ENCODE measurements at regions not wholly inside any gene's neighbourhood (a gene's known extent, or its start where the extent isn't known, plus 50 kb on each side); places are given as distances from the start of the nearest gene placed in this dataset.

- Mint-ChIP-seq H3K9me3 (no peaks in the 10 kb centered on the region), H3K27ac (no peak overlapping the region), H3K36me3 (ENCODE audit: low read depth) (no peaks in the 10 kb centered on the region), H3K27me3 (no peaks in the 10 kb centered on the region), H3K4me1 (peaks cover 4% of the 10 kb centered on the region), H3K4me3 (no peak overlapping the region)
- ATAC-seq, result peak; percentile 86
- DNase-seq, result no peak
Measured at GRCh38 chr2:64318476-64318748, 135.6 kb upstream of the LGALSL start.

- H3K27ac Mint-ChIP-seq, result no peak overlapping the region
- H3K4me3 Mint-ChIP-seq, result no peak overlapping the region
- peaks cover 13% of the 10 kb centered on the region for H3K4me1 Mint-ChIP-seq
- DNase-seq, result no peak
- no peaks in the 10 kb centered on the region for H3K9me3 Mint-ChIP-seq
- no peak for ATAC-seq
- H3K36me3 Mint-ChIP-seq (ENCODE audit: low read depth), result no peaks in the 10 kb centered on the region
- H3K27me3 Mint-ChIP-seq, result peaks cover 1% of the 10 kb centered on the region
Measured at GRCh38 chr2:64319896-64320295, 134.1 kb upstream of the LGALSL start.

- ATAC-seq (no peak), DNase-seq (no peak)
- peaks cover 1% of the 10 kb centered on the region for H3K27me3 Mint-ChIP-seq
- no peaks in the 10 kb centered on the region for H3K36me3 Mint-ChIP-seq (ENCODE audit: low read depth)
- H3K4me3 Mint-ChIP-seq, result no peak overlapping the region
- peaks cover 38% of the 10 kb centered on the region for H3K4me1 Mint-ChIP-seq
- no peak overlapping the region for H3K27ac Mint-ChIP-seq
- no peaks in the 10 kb centered on the region for H3K9me3 Mint-ChIP-seq
Measured at GRCh38 chr2:64322433-64322832, 131.5 kb upstream of the LGALSL start.

GRCh38 chr2:64323197-64323596 is 130.8 kb upstream of the LGALSL start:
- no peak overlapping the region for H3K27ac Mint-ChIP-seq
- peaks cover 1% of the 10 kb centered on the region for H3K27me3 Mint-ChIP-seq
- no peaks in the 10 kb centered on the region for H3K9me3 Mint-ChIP-seq
- no peaks in the 10 kb centered on the region for H3K36me3 Mint-ChIP-seq (ENCODE audit: low read depth)
- no peak for ATAC-seq
- no peak for DNase-seq
- H3K4me3 Mint-ChIP-seq, result no peak overlapping the region
- H3K4me1 Mint-ChIP-seq, result peaks cover 43% of the 10 kb centered on the region

GRCh38 chr2:64324746-64325410 is 129.1 kb upstream of the LGALSL start:
- DNase-seq, result no peak
- H3K4me1 Mint-ChIP-seq, result peaks cover 47% of the 10 kb centered on the region
- no peak overlapping the region for H3K4me3 Mint-ChIP-seq
- H3K9me3 Mint-ChIP-seq, result no peaks in the 10 kb centered on the region
- no peak for ATAC-seq
- H3K27ac Mint-ChIP-seq, result peak overlapping the region; percentile 97
- H3K36me3 Mint-ChIP-seq (ENCODE audit: low read depth), result no peaks in the 10 kb centered on the region
- peaks cover 1% of the 10 kb centered on the region for H3K27me3 Mint-ChIP-seq

- peak overlapping the region; percentile 72 for H3K4me3 Mint-ChIP-seq
- ATAC-seq (peak; percentile 63), DNase-seq (peak; percentile 10)
- H3K4me1 Mint-ChIP-seq, result peaks cover 52% of the 10 kb centered on the region
- no peaks in the 10 kb centered on the region for H3K9me3 Mint-ChIP-seq
- H3K27ac Mint-ChIP-seq, result peak overlapping the region; percentile 97
- no peaks in the 10 kb centered on the region for H3K36me3 Mint-ChIP-seq (ENCODE audit: low read depth)
- H3K27me3 Mint-ChIP-seq, result peaks cover 1% of the 10 kb centered on the region
Measured at GRCh38 chr2:64325477-64325851, 128.5 kb upstream of the LGALSL start.

- Mint-ChIP-seq H3K36me3 (ENCODE audit: low read depth) (no peaks in the 10 kb centered on the region), H3K27me3 (peaks cover 1% of the 10 kb centered on the region), H3K4me1 (peaks cover 57% of the 10 kb centered on the region), H3K9me3 (no peaks in the 10 kb centered on the region), H3K27ac (peak overlapping the region; percentile 97), H3K4me3 (peak overlapping the region; percentile 72)
- ATAC-seq (peak; percentile 90), DNase-seq (peak; percentile 54)
Measured at GRCh38 chr2:64325852-64326577, 127.9 kb upstream of the LGALSL start.

GRCh38 chr2:64326578-64327050 is 127.3 kb upstream of the LGALSL start:
- peak overlapping the region; percentile 72 for H3K4me3 Mint-ChIP-seq
- peaks cover 57% of the 10 kb centered on the region for H3K4me1 Mint-ChIP-seq
- ATAC-seq (no peak), DNase-seq (no peak)
- no peaks in the 10 kb centered on the region for H3K9me3 Mint-ChIP-seq
- H3K27me3 Mint-ChIP-seq, result peaks cover 1% of the 10 kb centered on the region
- H3K27ac Mint-ChIP-seq, result peak overlapping the region; percentile 97
- no peaks in the 10 kb centered on the region for H3K36me3 Mint-ChIP-seq (ENCODE audit: low read depth)

- Mint-ChIP-seq H3K9me3 (no peaks in the 10 kb centered on the region), H3K36me3 (ENCODE audit: low read depth) (no peaks in the 10 kb centered on the region), H3K27me3 (peaks cover 1% of the 10 kb centered on the region), H3K4me1 (peaks cover 57% of the 10 kb centered on the region), H3K4me3 (peak overlapping the region; percentile 54), H3K27ac (peak overlapping the region; percentile 97)
- ATAC-seq (no peak), DNase-seq (no peak)
Measured at GRCh38 chr2:64327129-64327509, 126.8 kb upstream of the LGALSL start.

- Mint-ChIP-seq H3K4me1 (peaks cover 57% of the 10 kb centered on the region), H3K27ac (peak overlapping the region; percentile 97)
- peak; percentile 59 for DNase-seq
Measured at GRCh38 chr2:64327510-64328414, 126.2 kb upstream of the LGALSL start.

GRCh38 chr2:64328415-64328722 is 125.6 kb upstream of the LGALSL start:
- Mint-ChIP-seq H3K27me3 (peaks cover 1% of the 10 kb centered on the region), H3K27ac (no peak overlapping the region), H3K36me3 (ENCODE audit: low read depth) (no peaks in the 10 kb centered on the region), H3K4me3 (no peak overlapping the region), H3K4me1 (peaks cover 57% of the 10 kb centered on the region), H3K9me3 (no peaks in the 10 kb centered on the region)
- ATAC-seq (no peak), DNase-seq (no peak)

More at GRCh38 chr2:64327510-64328414, 126.2 kb upstream of the LGALSL start:
- Mint-ChIP-seq H3K4me3 (peak overlapping the region; percentile 54), H3K36me3 (ENCODE audit: low read depth) (no peaks in the 10 kb centered on the region), H3K27me3 (peaks cover 1% of the 10 kb centered on the region), H3K9me3 (no peaks in the 10 kb centered on the region)
- ATAC-seq, result peak; percentile 20

GRCh38 chr2:64328756-64329155 is 125.2 kb upstream of the LGALSL start:
- H3K4me3 Mint-ChIP-seq, result no peak overlapping the region
- H3K27me3 Mint-ChIP-seq, result peaks cover 1% of the 10 kb centered on the region
- H3K27ac Mint-ChIP-seq, result no peak overlapping the region
- DNase-seq, result no peak
- peaks cover 57% of the 10 kb centered on the region for H3K4me1 Mint-ChIP-seq
- H3K36me3 Mint-ChIP-seq (ENCODE audit: low read depth), result no peaks in the 10 kb centered on the region
- no peaks in the 10 kb centered on the region for H3K9me3 Mint-ChIP-seq
- no peak for ATAC-seq

- H3K27ac Mint-ChIP-seq, result no peak overlapping the region
- ATAC-seq (no peak), DNase-seq (no peak)
- H3K9me3 Mint-ChIP-seq, result no peaks in the 10 kb centered on the region
- H3K27me3 Mint-ChIP-seq, result no peaks in the 10 kb centered on the region
- peaks cover 49% of the 10 kb centered on the region for H3K4me1 Mint-ChIP-seq
- no peaks in the 10 kb centered on the region for H3K36me3 Mint-ChIP-seq (ENCODE audit: low read depth)
- no peak overlapping the region for H3K4me3 Mint-ChIP-seq
Measured at GRCh38 chr2:64329848-64330247, 124.1 kb upstream of the LGALSL start.

GRCh38 chr2:64330281-64331113 is 123.5 kb upstream of the LGALSL start:
- no peaks in the 10 kb centered on the region for H3K27me3 Mint-ChIP-seq
- peak overlapping the region; percentile 12 for H3K27ac Mint-ChIP-seq
- no peaks in the 10 kb centered on the region for H3K9me3 Mint-ChIP-seq
- H3K4me3 Mint-ChIP-seq, result peak overlapping the region; percentile 49
- DNase-seq (peak; percentile 83), ATAC-seq (no peak)
- peaks cover 43% of the 10 kb centered on the region for H3K4me1 Mint-ChIP-seq
- H3K36me3 Mint-ChIP-seq (ENCODE audit: low read depth), result no peaks in the 10 kb centered on the region
